Keratinocyte (primary cell): ENCODE measurements at regions not wholly inside any gene's neighbourhood (a gene's known extent, or its start where the extent isn't known, plus 50 kb on each side); places are given as distances from the start of the nearest gene placed in this dataset.
"Not testable (repeated sequence)": the region's sequence is repeated elsewhere in the genome, so short reads cannot be mapped to it uniquely, and the experiment has no call there.

ENCODE experiments used
- DNase-seq: peaks from one replicate; pipeline ENCODE4 v3.0.0-alpha.2; 2011; ENCODE audit warnings: low read depth, missing footprints, low spot score
- FAIRE-seq: peaks from 2 replicates; lab custom pipeline; 2011; peaks lifted over from hg19 to GRCh38; lab: Jason Lieb, UNC
- H2AFZ ChIP-seq: 2 replicates; pipeline ENCODE4 v1.6.0; 2012; ENCODE audit warnings: low read length, control low read depth, inconsistent platforms; ENCODE audit not compliant: control insufficient read depth
- H3K27ac ChIP-seq: 2 replicates; pipeline ENCODE4 v1.5.1; 2011; ENCODE audit warnings: low read length; ENCODE audit not compliant: control insufficient read depth, insufficient read depth
- H3K27me3 ChIP-seq: 3 replicates; pipeline ENCODE4 v1.6.0; 2011; ENCODE audit warnings: low read length; ENCODE audit not compliant: control insufficient read depth, insufficient read depth; ENCODE audit errors: extremely low read depth
- H3K36me3 ChIP-seq, 2 experiments: 2 replicates in 1 of 2; 3 replicates in 1 of 2; pipeline ENCODE4 v1.5.1; 2011; ENCODE audit warnings: low read length in 2 of 2, mild to moderate bottlenecking in 1 of 2; ENCODE audit not compliant: control insufficient read depth in 2 of 2, insufficient read depth in 2 of 2; ENCODE audit errors: extremely low read depth in 1 of 2
- H3K4me1 ChIP-seq: 3 replicates; pipeline ENCODE4 v1.5.1; 2011; ENCODE audit warnings: low read length; ENCODE audit not compliant: control insufficient read depth, insufficient read depth; ENCODE audit errors: extremely low read depth
- H3K4me2 ChIP-seq: 3 replicates; pipeline ENCODE4 v1.6.0; 2011; ENCODE audit warnings: low read depth, low read length; ENCODE audit not compliant: control insufficient read depth, insufficient read depth; ENCODE audit errors: extremely low read depth
- H3K4me3 ChIP-seq, 3 experiments: fragments of 200-600 bp in 1 of 3; sonication (generic) in 1 of 3; 2 replicates in 2 of 3; 3 replicates in 1 of 3; pipeline ENCODE4 v1.5.1; 2011 to 2016; ENCODE audit warnings: low read length in 3 of 3, mild to moderate bottlenecking in 3 of 3, control low read depth in 2 of 3, inconsistent platforms in 1 of 3, low read depth in 1 of 3, mixed read lengths in 1 of 3, mixed run types in 1 of 3, moderate library complexity in 1 of 3; ENCODE audit not compliant: control insufficient read depth in 2 of 3, insufficient read depth in 2 of 3; ENCODE audit errors: extremely low read depth in 1 of 3
- H3K79me2 ChIP-seq: 2 replicates; pipeline ENCODE4 v1.6.0; 2012; ENCODE audit warnings: low read length; ENCODE audit not compliant: control insufficient read depth, insufficient read depth
- H3K9ac ChIP-seq: 3 replicates; pipeline ENCODE4 v1.6.0; 2011; ENCODE audit warnings: low read length; ENCODE audit not compliant: control insufficient read depth, insufficient read depth; ENCODE audit errors: extremely low read depth
- H3K9me1 ChIP-seq: 3 replicates; pipeline ENCODE4 v1.6.0; 2011; ENCODE audit warnings: low read length; ENCODE audit not compliant: control insufficient read depth, insufficient read depth; ENCODE audit errors: extremely low read depth
- H3K9me3 ChIP-seq: 2 replicates; pipeline ENCODE4 v1.5.1; 2012; ENCODE audit warnings: low read depth, low read length; ENCODE audit not compliant: control insufficient read depth
- H4K20me1 ChIP-seq: 3 replicates; pipeline ENCODE4 v1.6.0; 2011; ENCODE audit warnings: low read length; ENCODE audit not compliant: control insufficient read depth, insufficient read depth; ENCODE audit errors: extremely low read depth
- EZH2 ChIP-seq: IDR thresholded peaks from one replicate; pipeline ENCODE4 v1.6.1; 2012; ENCODE audit warnings: inconsistent platforms, mild to moderate bottlenecking, low read length, moderate library complexity
- dilution Hi-C: fragments of 300-500 bp; cut with MboI; formaldehyde crosslinking; loops from one replicate; pipeline ENCODE4 v1.7.0; 2020; ENCODE audit warnings: low sequenced_read_pairs; ENCODE audit not compliant: extremely low pct_ligation_motif_present
- TF ChIP-seq, protein P1 (sequence below), 3 experiments: IDR thresholded peaks in 1 of 3; conservative IDR thresholded peaks in 1 of 3; optimal IDR thresholded peaks in 1 of 3; 2 replicates in 2 of 3; 3 replicates in 1 of 3; pipeline versions ENCODE3 to v1.5.1; 2011; ENCODE audit warnings: low read length in 3 of 3, mild to moderate bottlenecking in 3 of 3, moderate library complexity in 2 of 3, control low read depth in 1 of 3, inconsistent platforms in 1 of 3; ENCODE audit not compliant: insufficient read depth in 2 of 3; ENCODE audit errors: extremely low read depth in 1 of 3

GRCh38 chr11:79609511-79609910 is 168.7 kb upstream of the TENM4 start:
- FAIRE-seq, result no peak
- Histone ChIP-seq H3K9me3 (no peaks in the 10 kb centered on the region), H3K9ac (no peak overlapping the region), H3K4me1 (peaks cover 9% of the 10 kb centered on the region), H3K79me2 (no peaks in the 10 kb centered on the region), H2AFZ (no peak overlapping the region), H3K4me2 (no peak overlapping the region), H3K27ac (no peak overlapping the region), H3K9me1 (no peaks in the 10 kb centered on the region), H3K27me3 (no peaks in the 10 kb centered on the region), H4K20me1 (no peaks in the 10 kb centered on the region), H3K4me3 (no peak overlapping the region), H3K36me3 (no peaks in the 10 kb centered on the region)
- TF ChIP-seq, protein P1, sequence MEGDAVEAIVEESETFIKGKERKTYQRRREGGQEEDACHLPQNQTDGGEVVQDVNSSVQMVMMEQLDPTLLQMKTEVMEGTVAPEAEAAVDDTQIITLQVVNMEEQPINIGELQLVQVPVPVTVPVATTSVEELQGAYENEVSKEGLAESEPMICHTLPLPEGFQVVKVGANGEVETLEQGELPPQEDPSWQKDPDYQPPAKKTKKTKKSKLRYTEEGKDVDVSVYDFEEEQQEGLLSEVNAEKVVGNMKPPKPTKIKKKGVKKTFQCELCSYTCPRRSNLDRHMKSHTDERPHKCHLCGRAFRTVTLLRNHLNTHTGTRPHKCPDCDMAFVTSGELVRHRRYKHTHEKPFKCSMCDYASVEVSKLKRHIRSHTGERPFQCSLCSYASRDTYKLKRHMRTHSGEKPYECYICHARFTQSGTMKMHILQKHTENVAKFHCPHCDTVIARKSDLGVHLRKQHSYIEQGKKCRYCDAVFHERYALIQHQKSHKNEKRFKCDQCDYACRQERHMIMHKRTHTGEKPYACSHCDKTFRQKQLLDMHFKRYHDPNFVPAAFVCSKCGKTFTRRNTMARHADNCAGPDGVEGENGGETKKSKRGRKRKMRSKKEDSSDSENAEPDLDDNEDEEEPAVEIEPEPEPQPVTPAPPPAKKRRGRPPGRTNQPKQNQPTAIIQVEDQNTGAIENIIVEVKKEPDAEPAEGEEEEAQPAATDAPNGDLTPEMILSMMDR (optimal IDR thresholded peaks at IDR 0.05 in 1 of 3, IDR thresholded peaks at IDR 0.05 in 1 of 3, conservative IDR thresholded peaks at IDR 0.05 in 1 of 3; ENCODE audit: extremely low read depth in 1 of 3, insufficient read depth in 2 of 3, low read length in 3 of 3), result no peak
- dilution Hi-C loops, result no loop called here
- no peak for DNase-seq

- FAIRE-seq, H3K27me3 ChIP-seq, H3K9me3 ChIP-seq, H3K4me2 ChIP-seq, H3K4me1 ChIP-seq, DNase-seq, H3K36me3 ChIP-seq, H2AFZ ChIP-seq, H3K9ac ChIP-seq, H4K20me1 ChIP-seq, H3K79me2 ChIP-seq, H3K4me3 ChIP-seq, H3K9me1 ChIP-seq, dilution Hi-C loops, H3K27ac ChIP-seq: not testable (repeated sequence)
Observed at GRCh38 chr11:79606461-79606860, 165.6 kb upstream of the TENM4 start.

DNA sequence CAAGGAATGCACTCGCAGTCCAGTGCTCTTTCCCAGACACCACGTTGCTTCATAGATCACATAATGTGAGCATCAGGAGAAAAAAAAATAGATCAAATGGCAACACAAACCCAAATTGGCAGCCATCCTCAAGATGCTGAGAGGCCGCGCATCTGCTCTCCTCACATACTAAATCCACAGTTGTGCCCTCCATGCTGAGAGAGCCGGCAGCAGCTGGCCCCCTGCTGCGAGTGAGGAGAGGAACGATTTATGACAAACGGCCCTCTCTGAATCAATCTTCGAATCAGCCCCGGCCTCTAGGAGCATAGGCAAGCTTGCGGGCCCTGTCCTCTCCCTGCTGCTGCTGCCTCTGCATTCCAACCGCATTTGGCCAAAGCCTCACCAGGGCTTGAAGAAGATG is 159.9 kb upstream of the TENM4 start:
- Histone ChIP-seq H4K20me1 (no peaks in the 10 kb centered on the region), H2AFZ (no peak overlapping the region), H3K9ac (no peak overlapping the region), H3K9me3 (no peaks in the 10 kb centered on the region), H3K4me3 (no peak overlapping the region), H3K79me2 (no peaks in the 10 kb centered on the region), H3K4me1 (no peaks in the 10 kb centered on the region), H3K27ac (no peak overlapping the region), H3K9me1 (no peaks in the 10 kb centered on the region), H3K4me2 (no peak overlapping the region), H3K36me3 (no peaks in the 10 kb centered on the region), H3K27me3 (peaks cover 6% of the 10 kb centered on the region)
- FAIRE-seq (no peak), DNase-seq (no peak)
- dilution Hi-C loops, result no loop called here
- TF ChIP-seq, protein P1 (optimal IDR thresholded peaks at IDR 0.05 in 1 of 3, IDR thresholded peaks at IDR 0.05 in 1 of 3, conservative IDR thresholded peaks at IDR 0.05 in 1 of 3; ENCODE audit: extremely low read depth in 1 of 3, insufficient read depth in 2 of 3, low read length in 3 of 3), result no peak
- TF ChIP-seq EZH2, result no peak
